OCI-LY7 (cell line): ENCODE measurements at regions not wholly inside any gene's neighbourhood (a gene's known extent, or its start where the extent isn't known, plus 50 kb on each side); places are given as distances from the start of the nearest gene placed in this dataset.

Experiments
- BruUV-seq: library from RNA; stranded (reverse); fragments of 400-500 nt; replicated peaks from 2 replicates; lab custom pipeline; 2021; lab: Mats Ljungman, UMichigan
- CTCF ChIA-PET: fragments of 300-600 bp; sonication (Branson Sonifier 250); formaldehyde crosslinking; loops from one replicate; lab custom pipeline; 2022; ENCODE audit warnings: antibody characterized with exemption; ENCODE audit not compliant: unreplicated experiment; lab: Charles Lee
- POLR2A ChIA-PET: fragments of 300-600 bp; sonication (Branson Sonifier 250); formaldehyde crosslinking; loops from one replicate; lab custom pipeline; 2022; ENCODE audit warnings: antibody characterized with exemption; lab: Charles Lee
- DNase-seq: peaks from one replicate; pipeline ENCODE4 v3.0.0-alpha.2; 2015; ENCODE audit warnings: low spot score
- H2AFZ ChIP-seq: fragments of 200-600 bp; sonication (generic), shearing (Covaris generic); 2 replicates; pipeline ENCODE4 v1.6.1; 2014; ENCODE audit warnings: mild to moderate bottlenecking, antibody characterized with exemption, low read length, moderate library complexity
- H3K27ac ChIP-seq: fragments of 200-600 bp; sonication (generic); 2 replicates; pipeline ENCODE4 v1.5.1; 2014; ENCODE audit warnings: mixed run types, low read depth, mild to moderate bottlenecking, moderate library complexity, low read length, inconsistent platforms; ENCODE audit not compliant: poor library complexity, severe bottlenecking
- H3K36me3 ChIP-seq: fragments of 200-600 bp; sonication (generic); 2 replicates; pipeline ENCODE4 v1.6.1; 2014; ENCODE audit warnings: mild to moderate bottlenecking, antibody characterized with exemption, low read length, moderate library complexity, mixed read lengths; ENCODE audit not compliant: insufficient read depth
- H3K4me1 ChIP-seq: fragments of 200-600 bp; sonication (generic); 2 replicates; pipeline ENCODE4 v1.5.1; 2014; ENCODE audit warnings: mild to moderate bottlenecking, low read length; ENCODE audit not compliant: insufficient read depth, poor library complexity, severe bottlenecking
- H3K4me2 ChIP-seq: fragments of 200-600 bp; sonication (generic); 2 replicates; pipeline ENCODE4 v1.6.1; 2014; ENCODE audit warnings: mild to moderate bottlenecking, low read length
- H3K4me3 ChIP-seq: fragments of 200-600 bp; sonication (generic); 2 replicates; pipeline ENCODE4 v1.5.1; 2014; ENCODE audit warnings: mild to moderate bottlenecking, low read depth, low read length; ENCODE audit not compliant: poor library complexity, severe bottlenecking
- H3K79me2 ChIP-seq: fragments of 200-600 bp; sonication (generic); 2 replicates; pipeline ENCODE4 v1.6.1; 2016; ENCODE audit warnings: low read depth, mild to moderate bottlenecking, low read length, moderate library complexity, mixed read lengths; ENCODE audit not compliant: insufficient read depth
- H3K9me2 ChIP-seq: fragments of 200-600 bp; sonication (generic); 2 replicates; pipeline ENCODE4 v1.6.1; 2016; ENCODE audit warnings: mild to moderate bottlenecking, low read length, mixed read lengths; ENCODE audit not compliant: insufficient read depth
- H3K9me3 ChIP-seq: fragments of 200-600 bp; sonication (generic); 2 replicates; pipeline ENCODE4 v1.6.1; 2014; ENCODE audit warnings: mild to moderate bottlenecking, mixed run types, low read length, mixed read lengths
- H4K20me1 ChIP-seq: fragments of 200-600 bp; sonication (generic); 2 replicates; pipeline ENCODE4 v1.6.1; 2014; ENCODE audit warnings: mild to moderate bottlenecking, antibody characterized with exemption, low read length, moderate library complexity, mixed read lengths; ENCODE audit not compliant: insufficient read depth
- CTCF ChIP-seq: fragments of 200-600 bp; sonication (generic); conservative IDR thresholded peaks from 2 replicates; pipeline ENCODE4 v1.5.1; 2014; ENCODE audit warnings: mild to moderate bottlenecking, antibody characterized with exemption, low read length, moderate library complexity, mixed read lengths
- EZH2phosphoT487 ChIP-seq: fragments of 200-600 bp; sonication (generic); IDR thresholded peaks from 2 replicates; pipeline ENCODE4 v1.6.1; 2018; ENCODE audit warnings: low read depth, borderline replicate concordance, mild to moderate bottlenecking, mixed run types, antibody characterized with exemption, low read length, moderate library complexity, mixed read lengths
- intact Hi-C: fragments of 100-400 bp; cut with micrococcal nuclease; formaldehyde crosslinking; loops from one replicate; pipeline ENCODE4 v1.10.0; 2022; ENCODE audit not compliant: unreplicated experiment

- Histone ChIP-seq H3K36me3 (no peaks in the 10 kb centered on the region), H3K4me3 (no peak overlapping the region), H3K4me1 (no peaks in the 10 kb centered on the region), H3K9me2 (no peaks in the 10 kb centered on the region), H3K27ac (no peak overlapping the region), H3K79me2 (no peaks in the 10 kb centered on the region), H3K9me3 (no peaks in the 10 kb centered on the region), H3K4me2 (no peak overlapping the region), H4K20me1 (no peaks in the 10 kb centered on the region), H2AFZ (no peak overlapping the region)
- DNase-seq: no peak
- ChIA-PET CTCF (no interaction called here), POLR2A (no interaction called here)
- intact Hi-C loops: no loop called here
- no TSS peak for BruUV-seq
- no peak for TF ChIP-seq EZH2phosphoT487
- no peak for TF ChIP-seq CTCF
Observed at GRCh38 chr14:61929651-61930050, 167.4 kb downstream of the SNAPC1 start.

DNA sequence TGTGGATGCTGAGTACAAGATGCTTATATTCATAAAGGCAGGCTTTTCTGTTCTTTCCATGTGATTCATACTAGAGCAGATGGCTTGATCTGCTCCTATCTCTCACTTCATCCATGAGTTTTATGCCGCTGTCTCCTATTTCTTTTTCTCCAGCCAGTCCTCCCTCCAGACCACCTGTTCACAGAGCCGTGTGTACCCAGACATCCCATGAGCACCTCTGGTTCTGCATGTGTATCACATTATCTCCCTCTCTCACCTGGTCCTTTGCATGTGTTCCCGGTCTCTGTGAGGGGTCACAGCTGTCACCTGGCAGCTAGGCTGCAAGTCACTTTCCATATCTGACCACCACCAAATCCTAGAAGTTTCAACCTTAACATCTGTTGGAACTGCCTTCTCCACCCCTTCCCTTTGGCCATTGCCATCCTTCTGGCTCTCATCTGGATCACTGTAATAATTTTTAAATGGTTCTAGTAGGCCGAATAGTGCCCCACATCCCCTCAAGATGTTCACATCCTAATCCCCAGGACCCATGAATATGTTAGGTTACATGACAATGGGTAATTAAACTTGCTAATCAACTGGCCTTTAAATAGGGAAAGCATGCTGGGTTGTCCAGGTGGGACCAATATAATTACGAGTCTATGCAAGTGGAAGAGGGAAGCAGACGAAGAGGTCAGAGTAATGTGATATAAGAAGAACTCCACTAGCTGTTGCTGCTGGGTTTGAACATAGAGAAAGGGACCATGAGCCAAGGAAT, 168.1 kb downstream of the SNAPC1 start:
- H3K27ac ChIP-seq: no peak overlapping the region
- no peaks in the 10 kb centered on the region for H3K36me3 ChIP-seq
- no peak overlapping the region for H3K4me2 ChIP-seq
- H3K4me1 ChIP-seq: no peaks in the 10 kb centered on the region
- no peaks in the 10 kb centered on the region for H4K20me1 ChIP-seq
- no peaks in the 10 kb centered on the region for H3K9me2 ChIP-seq
- ChIA-PET CTCF (no interaction called here), POLR2A (interaction anchor here (1.5 kb wide), 1 partner anchor 150 kb away, joined by 3 read pairs; no protein-coding TSS in a partner anchor)
- no peak for DNase-seq
- no peaks in the 10 kb centered on the region for H3K79me2 ChIP-seq
- BruUV-seq: no TSS peak
- TF ChIP-seq CTCF (no peak), EZH2phosphoT487 (no peak)
- H2AFZ ChIP-seq: no peak overlapping the region
- intact Hi-C loops: no loop called here
- H3K4me3 ChIP-seq: no peak overlapping the region
- H3K9me3 ChIP-seq: no peaks in the 10 kb centered on the region

DNA sequence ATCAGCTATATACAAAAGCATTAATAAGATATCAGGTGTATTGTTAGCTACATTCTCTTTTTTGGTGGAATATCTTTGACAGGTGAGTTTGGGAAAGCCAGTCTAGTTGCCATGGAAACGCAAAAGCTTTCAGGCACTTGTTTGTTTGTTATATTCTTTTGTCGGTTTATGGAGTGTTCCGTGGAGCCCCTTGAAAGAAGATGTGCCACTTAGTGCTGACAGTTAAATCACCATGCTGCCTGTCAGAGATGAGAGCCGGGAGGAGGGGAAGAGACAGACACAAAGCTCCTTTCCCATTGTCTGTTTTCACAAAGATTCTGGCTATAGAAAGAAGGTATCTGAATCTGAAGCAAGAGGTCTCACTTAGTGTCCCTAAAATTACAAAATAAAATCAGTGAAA, 170.8 kb downstream of the SNAPC1 start:
- intact Hi-C loops: no loop called here
- no peaks in the 10 kb centered on the region for H4K20me1 ChIP-seq
- no peak overlapping the region for H3K27ac ChIP-seq
- no peak for DNase-seq
- H3K4me1 ChIP-seq: no peaks in the 10 kb centered on the region
- no peaks in the 10 kb centered on the region for H3K9me2 ChIP-seq
- no peak overlapping the region for H2AFZ ChIP-seq
- no peaks in the 10 kb centered on the region for H3K79me2 ChIP-seq
- no peak overlapping the region for H3K4me2 ChIP-seq
- POLR2A ChIA-PET: interaction anchor here (0.7 kb wide), 1 partner anchor 632 kb away, joined by 3 read pairs; no protein-coding TSS in a partner anchor
- no peaks in the 10 kb centered on the region for H3K36me3 ChIP-seq
- BruUV-seq: no TSS peak
- CTCF ChIA-PET: no interaction called here
- no peaks in the 10 kb centered on the region for H3K9me3 ChIP-seq
- TF ChIP-seq EZH2phosphoT487 (no peak), CTCF (no peak)
- H3K4me3 ChIP-seq: no peak overlapping the region
